Right renal pelvis (tissue), 4 donors: ENCODE measurements at regions not wholly inside any gene's neighbourhood (a gene's known extent, or its start where the extent isn't known, plus 50 kb on each side); places are given as distances from the start of the nearest gene placed in this dataset.
"Not testable (repeated sequence)": the region's sequence is repeated elsewhere in the genome, so short reads cannot be mapped to it uniquely, and the experiment has no call there.

Source experiments
- DNase-seq, 4 donors: peaks; one replicate each; pipeline ENCODE4 v3.0.0-alpha.2; 2013; ENCODE audit warnings: low read depth in 4 of 4, low spot score in 3 of 4, missing footprints in 1 of 4

DNA sequence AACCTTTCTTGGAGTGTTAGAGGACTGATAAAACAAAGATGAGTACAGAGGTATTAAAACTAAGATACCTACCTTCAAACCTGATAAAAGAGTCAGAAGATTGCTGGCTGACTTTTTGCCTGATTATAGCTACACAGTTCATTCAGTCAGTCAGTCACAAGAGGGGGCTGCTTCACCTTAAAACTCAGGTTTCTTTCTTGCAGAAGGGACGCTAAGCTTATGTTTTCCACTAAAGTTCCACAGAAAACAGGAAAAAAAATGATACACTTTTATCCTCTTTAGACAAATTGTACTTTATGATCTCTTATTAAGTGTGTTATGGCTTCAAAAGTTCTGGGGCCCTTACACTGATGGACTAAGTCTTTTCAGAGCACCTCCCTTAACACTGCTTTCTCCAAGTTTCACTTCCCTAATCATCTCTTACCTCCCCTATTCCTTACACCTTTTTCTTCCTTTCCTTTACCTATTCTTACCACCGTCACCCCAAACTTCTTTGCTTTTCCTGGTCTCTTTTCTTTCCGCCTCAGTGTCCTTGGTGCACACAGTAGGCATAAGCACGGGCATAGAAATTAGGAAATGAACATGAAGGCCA is 448.7 kb upstream of the OR4E1 start:
- no peak for DNase-seq

GRCh38 chr14:22118899-22119477 is 445.4 kb upstream of the OR4E1 start:
- DNase-seq = no peak

DNA sequence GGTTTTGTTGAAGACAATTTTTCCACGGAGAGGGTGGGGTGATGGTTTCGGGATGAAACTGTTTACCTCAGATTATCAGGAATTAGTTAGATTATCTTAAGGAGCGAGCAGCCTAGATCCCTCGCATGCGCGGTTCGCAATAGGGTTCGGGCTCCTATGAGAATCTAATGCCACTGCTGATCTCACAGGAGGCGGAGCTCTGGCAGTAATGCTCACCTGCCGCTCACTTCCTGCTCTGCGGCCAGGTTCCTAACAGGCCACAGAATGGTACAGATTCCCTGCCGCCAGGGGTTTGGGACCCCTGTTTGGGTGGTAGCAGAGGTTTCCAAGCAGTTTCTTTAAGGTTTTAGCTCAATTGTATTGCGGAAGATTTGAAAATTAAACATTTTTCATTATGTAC is 439.8 kb upstream of the OR4E1 start:
- DNase-seq = no peak

DNA sequence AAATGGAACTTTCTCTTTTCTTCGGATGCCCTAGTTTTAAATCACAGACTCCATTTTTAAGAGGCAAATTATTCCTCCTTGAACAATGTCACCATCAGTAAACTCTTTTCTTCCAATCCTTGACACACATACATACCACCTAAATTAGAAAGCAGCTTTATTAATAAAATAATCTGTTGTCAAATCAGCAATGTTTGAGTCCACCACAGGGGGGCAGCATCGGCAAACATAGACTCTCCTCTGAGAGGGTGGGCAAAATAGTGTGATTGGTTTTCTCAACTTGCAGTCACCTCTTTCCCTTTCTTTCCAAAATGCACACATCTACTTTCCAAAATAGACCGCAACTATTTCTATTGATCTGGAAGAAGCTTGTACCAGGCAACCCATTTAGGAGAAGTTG is 438.4 kb upstream of the OR4E1 start:
- no peak for DNase-seq

- DNase-seq = no peak
Measured at GRCh38 chr14:22107753-22108152, 434.1 kb upstream of the OR4E1 start.

DNA sequence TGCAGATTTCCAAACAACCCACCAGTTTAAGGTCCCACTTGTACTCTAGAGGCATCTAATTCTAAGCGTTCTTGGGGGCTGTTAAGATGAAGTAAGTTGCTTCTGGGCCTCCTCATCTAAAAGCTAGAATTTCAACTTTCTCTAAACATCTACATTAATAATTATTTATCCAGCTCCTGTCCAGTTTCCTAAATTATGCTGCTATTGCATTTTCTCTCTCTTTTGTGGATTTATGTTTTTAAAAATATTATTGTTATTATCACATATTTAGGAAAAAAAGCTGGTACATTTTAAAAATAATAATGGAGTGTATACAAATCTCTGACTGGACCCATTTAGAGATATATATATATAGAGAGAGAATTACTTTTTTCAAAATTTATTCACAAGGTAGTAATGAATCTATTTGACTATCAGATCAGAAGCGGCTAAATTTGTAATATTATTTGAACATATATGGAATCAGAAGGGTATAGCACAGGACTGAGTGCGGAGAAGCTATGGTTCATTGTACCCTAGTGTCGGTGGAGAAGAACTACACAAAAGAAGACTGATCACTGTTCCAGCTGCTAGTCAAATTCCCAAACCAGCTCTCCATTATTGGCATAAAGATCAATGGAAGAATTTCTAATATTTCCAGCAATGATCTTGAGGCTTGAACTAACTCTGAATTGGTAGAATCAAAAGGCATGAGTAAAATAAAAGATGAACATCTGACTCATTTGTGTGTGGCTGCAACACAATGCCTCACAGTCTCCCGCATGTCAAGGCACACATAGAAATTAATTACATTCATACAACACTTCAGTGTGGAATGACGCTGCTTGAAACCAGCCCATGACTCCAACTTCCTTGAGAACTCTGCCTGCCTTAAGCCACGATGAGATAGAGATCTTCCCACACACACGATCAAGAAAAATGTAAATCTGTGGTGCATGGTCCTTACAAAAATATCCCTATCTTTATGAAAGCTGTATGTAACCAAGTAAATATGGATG is 433.4 kb upstream of the OR4E1 start:
- DNase-seq = no peak

DNA sequence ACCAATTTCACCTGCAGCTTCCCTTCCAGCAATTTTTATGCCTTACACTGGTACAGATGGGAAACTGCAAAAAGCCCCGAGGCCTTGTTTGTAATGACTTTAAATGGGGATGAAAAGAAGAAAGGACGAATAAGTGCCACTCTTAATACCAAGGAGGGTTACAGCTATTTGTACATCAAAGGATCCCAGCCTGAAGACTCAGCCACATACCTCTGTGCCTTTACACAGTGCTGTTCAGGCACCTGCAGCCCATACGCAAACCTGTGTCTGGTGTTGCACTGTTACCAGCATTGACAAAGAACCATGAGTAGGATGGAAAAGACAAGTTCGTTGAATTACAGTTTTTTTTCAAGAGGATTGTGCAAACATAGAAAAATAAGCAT is 432.0 kb upstream of the OR4E1 start:
- no peak for DNase-seq

- DNase-seq = no peak
Measured at GRCh38 chr14:22105006-22105623, 431.5 kb upstream of the OR4E1 start.

DNA sequence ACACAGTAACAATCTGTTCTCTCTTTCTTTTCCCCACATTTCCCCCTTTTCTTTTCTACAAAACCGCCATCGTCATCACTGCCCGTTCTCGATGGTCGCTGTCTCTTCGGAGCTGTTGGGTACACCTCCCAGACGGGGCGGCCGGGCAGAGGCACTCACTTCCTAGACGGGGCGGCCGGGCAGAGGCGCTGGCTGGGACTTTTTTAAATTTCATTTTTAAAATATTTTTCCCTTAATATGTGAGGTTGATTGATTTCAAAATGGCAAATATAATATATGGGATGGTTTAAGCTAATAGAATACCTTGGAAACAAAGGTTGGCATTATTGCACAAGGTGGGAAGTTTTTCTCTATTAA is 427.1 kb upstream of the OR4E1 start:
- DNase-seq = not testable (repeated sequence)

DNA sequence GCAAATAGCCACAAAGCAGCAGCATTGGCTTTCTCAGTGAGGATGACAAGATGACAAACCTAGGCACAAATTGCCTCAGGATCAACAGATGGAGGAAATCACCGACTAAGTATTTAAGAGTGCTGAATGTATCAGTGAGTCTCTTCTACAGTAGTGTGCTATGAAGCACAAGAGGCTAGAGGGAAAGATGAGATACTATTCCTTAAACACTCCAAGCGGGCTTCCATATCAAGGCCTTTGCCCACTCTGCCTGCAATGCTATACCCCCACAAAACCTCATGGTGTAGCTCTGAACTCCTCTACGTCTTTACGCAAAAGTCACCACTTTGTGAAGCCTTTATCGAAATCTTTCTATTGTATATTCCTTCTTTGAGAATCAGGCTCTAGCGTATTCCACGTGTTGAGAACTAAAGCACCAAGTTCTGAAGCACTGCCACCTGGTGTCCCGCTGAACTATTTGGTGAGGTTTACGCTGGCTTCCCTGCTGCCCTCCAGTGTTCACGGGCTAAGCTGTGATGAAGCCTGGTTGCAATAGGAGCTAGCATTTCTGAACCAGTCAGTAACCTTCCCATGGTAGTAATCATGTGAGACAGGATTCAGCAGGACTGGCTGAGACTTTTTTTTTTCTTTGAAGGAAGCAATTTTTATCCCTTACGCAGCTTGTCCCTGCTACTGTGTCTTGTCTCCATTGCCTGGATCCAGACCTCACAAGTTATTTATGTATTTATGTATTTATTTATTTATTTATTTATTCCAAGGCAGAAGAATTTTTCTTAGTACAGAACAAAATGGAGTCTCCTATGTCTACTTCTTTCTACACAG is 426.5 kb upstream of the OR4E1 start:
- DNase-seq = peak in 3 of 4 donors; percentile 58 to 63 (median 60)

GRCh38 chr14:22098435-22098834 is 424.8 kb upstream of the OR4E1 start:
- DNase-seq = no peak

GRCh38 chr14:22097586-22098292 is 424.1 kb upstream of the OR4E1 start:
- no peak for DNase-seq

- no peak for DNase-seq
Measured at GRCh38 chr14:22097072-22097471, 423.5 kb upstream of the OR4E1 start.

DNA sequence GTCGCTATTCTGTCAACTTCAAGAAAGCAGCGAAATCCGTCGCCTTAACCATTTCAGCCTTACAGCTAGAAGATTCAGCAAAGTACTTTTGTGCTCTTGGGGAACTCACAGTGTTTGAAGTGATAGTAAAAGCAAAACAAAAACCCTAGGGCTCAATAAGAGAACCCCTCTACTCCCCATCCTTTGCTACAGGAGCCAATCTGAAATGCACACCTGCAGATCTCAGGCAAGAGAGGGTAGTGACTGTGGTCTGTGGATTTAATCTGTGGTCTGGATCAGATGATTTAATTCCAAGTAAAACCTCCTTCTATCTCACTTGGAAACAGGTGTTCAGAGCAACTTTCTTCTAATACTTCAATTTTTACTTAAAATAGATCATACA is 422.9 kb upstream of the OR4E1 start:
- DNase-seq = no peak

DNA sequence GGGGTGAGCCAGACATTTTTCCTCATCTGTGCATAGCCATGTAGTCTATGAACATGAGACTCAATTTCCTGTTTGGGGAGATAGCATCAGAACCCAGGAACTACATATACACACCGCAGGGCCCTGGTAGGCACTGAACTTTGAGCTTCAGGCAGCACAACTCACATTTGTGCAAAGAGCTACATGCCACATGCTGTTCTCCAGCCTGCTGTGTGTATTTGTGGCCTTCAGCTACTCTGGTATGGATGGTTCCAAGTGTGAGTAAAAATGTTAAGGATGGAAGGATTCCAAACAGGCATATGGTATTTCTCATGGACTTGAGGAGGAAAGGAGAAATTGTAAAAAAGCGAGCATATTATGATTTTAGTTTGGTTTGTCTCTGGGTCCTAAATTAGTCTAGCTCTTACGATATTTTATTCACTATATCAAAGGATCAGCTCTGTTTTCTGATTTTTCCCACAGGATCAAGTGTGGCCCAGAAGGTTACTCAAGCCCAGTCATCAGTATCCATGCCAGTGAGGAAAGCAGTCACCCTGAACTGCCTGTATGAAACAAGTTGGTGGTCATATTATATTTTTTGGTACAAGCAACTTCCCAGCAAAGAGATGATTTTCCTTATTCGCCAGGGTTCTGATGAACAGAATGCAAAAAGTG is 422.4 kb upstream of the OR4E1 start:
- DNase-seq = peak in 3 of 4 donors; percentile 28 to 57 (median 56)

GRCh38 chr14:22089940-22090339 is 416.3 kb upstream of the OR4E1 start:
- no peak for DNase-seq

GRCh38 chr14:22088614-22089342 is 415.2 kb upstream of the OR4E1 start:
- no peak for DNase-seq

DNA sequence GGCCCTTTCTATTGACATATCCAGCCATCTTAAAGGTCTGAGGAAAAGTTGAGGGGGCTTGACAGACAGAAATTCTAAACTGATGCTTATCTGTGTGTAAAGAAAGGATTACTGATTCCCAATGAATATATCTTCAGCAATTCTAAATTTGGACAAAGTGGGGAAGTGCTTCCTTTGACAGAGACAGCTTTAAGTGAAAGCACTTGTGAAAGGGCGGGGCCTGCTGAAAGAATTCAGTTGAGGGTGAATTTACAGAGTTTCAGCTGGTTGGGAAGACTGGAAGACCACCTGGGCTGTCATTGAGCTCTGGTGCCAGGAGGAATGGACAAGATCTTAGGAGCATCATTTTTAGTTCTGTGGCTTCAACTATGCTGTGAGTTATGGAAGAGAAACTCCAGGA is 412.5 kb upstream of the OR4E1 start:
- DNase-seq = no peak
